Right lobe of liver (tissue), 6 donors: ENCODE measurements at regions not wholly inside any gene's neighbourhood (a gene's known extent, or its start where the extent isn't known, plus 50 kb on each side); places are given as distances from the start of the nearest gene placed in this dataset.

Experiments
- ATAC-seq, 4 donors: fragments of 200-7000 bp; cut with Tn5 transposase; one replicate each; pipeline ENCODE4 v1.9.1; 2020; ENCODE audit warnings: mild to moderate bottlenecking in 4 of 4, moderate library complexity in 4 of 4
- DNase-seq, 3 donors: peaks; one replicate each; pipeline ENCODE4 v3.0.0-alpha.2; 2020
- H3K27ac ChIP-seq, 3 donors: fragments of 200-600 bp; one replicate each; pipeline ENCODE4 v1.8.0; 2022
- H3K27me3 ChIP-seq, 2 donors: fragments of 200-600 bp; one replicate each; pipeline ENCODE4 v1.8.0; 2022
- H3K36me3 ChIP-seq, 4 donors: fragments of 200-600 bp; sonication (generic) in 1 of 4; one replicate each; pipeline versions ENCODE4 v1.5.1 to v1.8.0; 2017 to 2022; ENCODE audit warnings: control low read depth in 1 of 4
- H3K4me1 ChIP-seq, 4 donors: fragments of 200-600 bp; sonication (generic) in 1 of 4; one replicate each; pipeline versions ENCODE4 v1.5.1 to v1.8.0; 2017 to 2022; ENCODE audit warnings: control low read depth in 1 of 4
- H3K4me3 ChIP-seq, 3 donors: fragments of 200-600 bp; one replicate each; pipeline ENCODE4 v1.8.0; 2022
- H3K9me3 ChIP-seq, 4 donors: fragments of 200-600 bp; sonication (generic) in 1 of 4; one replicate each; pipeline versions ENCODE4 v1.5.1 to v1.8.0; 2017 to 2022; ENCODE audit warnings: control low read depth in 1 of 4
- POLR2A ChIP-seq: fragments of 450-650 bp; IDR thresholded peaks from one replicate; pipeline ENCODE4 v1.6.1; 2017; ENCODE audit warnings: antibody characterized with exemption, mild to moderate bottlenecking
- WGBS: methylation state at CpG from one replicate; pipeline ENCODE4 v1.1.6; 2018; ENCODE audit warnings: low coverage, low lambda C conversion rate; ENCODE audit not compliant: insufficient coverage; ENCODE audit errors: missing lambda C conversion rate; 5-methylcytosine and 5-hydroxymethylcytosine counted together
- intact Hi-C, 2 donors: fragments of 100-400 bp; cut with DNase I; formaldehyde crosslinking; loops; one replicate each; pipeline versions ENCODE4 v1.11.2 to v1.14.1; 2022
- TF ChIP-seq, protein P1 (sequence below), 4 donors: fragments of 200-600 bp in 3 of 4; fragments of 450-650 bp in 1 of 4; IDR thresholded peaks; one replicate each; pipeline versions ENCODE4 v1.5.1 to v1.8.0; 2016 to 2022; ENCODE audit warnings: antibody characterized with exemption in 4 of 4, mild to moderate bottlenecking in 2 of 4
- donor health status: DM: no; HTN: yes; CAD: no.
- donor health status: DM: no; HTN: no; CAD: no.
- donor health status: DM: no; HTN: no; CAD: no.
- donor health status: DM: no; HTN: yes; CAD: no.
- donor health status: DM: no; HTN: yes; CAD: no.

DNA sequence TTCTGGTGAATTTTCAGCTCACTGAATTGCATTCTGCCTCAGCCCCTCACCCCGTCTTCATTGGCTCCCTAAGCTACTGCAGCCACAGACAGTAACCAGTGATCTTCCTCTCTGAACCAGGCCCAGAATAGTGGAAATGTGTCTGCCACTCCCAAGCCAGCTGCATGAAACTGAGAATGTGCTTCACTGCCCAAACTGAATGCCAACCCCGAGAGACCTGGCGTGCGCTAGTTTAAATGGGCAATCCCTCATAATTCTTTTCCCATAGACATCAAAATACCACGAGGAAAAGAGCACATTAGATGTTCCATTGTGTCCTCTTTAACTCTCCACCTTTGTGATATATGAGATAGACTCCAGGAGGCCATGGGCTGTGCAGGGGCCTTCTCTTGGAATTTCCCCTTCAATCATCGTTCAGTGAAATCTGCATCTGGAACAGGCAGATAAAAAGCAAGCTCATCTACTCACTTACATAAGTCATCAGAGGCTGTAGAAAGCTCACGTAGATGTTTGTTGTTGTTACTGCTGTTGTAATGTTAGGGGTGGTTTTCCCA lies 320.2 kb downstream of the NFIB start:
- Histone ChIP-seq H3K4me3 (no peak overlapping the region), H3K9me3 (no peaks in the 10 kb centered on the region), H3K27me3 (no peaks in the 10 kb centered on the region), H3K27ac (no peak overlapping the region), H3K4me1 (no peaks in the 10 kb centered on the region), H3K36me3 (no peaks in the 10 kb centered on the region)
- ATAC-seq (no peak), DNase-seq (no peak)
- intact Hi-C loops, result no loop called here
- no peak for TF ChIP-seq POLR2A
- TF ChIP-seq, protein P1, sequence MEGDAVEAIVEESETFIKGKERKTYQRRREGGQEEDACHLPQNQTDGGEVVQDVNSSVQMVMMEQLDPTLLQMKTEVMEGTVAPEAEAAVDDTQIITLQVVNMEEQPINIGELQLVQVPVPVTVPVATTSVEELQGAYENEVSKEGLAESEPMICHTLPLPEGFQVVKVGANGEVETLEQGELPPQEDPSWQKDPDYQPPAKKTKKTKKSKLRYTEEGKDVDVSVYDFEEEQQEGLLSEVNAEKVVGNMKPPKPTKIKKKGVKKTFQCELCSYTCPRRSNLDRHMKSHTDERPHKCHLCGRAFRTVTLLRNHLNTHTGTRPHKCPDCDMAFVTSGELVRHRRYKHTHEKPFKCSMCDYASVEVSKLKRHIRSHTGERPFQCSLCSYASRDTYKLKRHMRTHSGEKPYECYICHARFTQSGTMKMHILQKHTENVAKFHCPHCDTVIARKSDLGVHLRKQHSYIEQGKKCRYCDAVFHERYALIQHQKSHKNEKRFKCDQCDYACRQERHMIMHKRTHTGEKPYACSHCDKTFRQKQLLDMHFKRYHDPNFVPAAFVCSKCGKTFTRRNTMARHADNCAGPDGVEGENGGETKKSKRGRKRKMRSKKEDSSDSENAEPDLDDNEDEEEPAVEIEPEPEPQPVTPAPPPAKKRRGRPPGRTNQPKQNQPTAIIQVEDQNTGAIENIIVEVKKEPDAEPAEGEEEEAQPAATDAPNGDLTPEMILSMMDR (IDR thresholded peaks at IDR 0.05), result no peak
- 61% methylated on average over 7 of the region's 7 CpGs for WGBS

DNA sequence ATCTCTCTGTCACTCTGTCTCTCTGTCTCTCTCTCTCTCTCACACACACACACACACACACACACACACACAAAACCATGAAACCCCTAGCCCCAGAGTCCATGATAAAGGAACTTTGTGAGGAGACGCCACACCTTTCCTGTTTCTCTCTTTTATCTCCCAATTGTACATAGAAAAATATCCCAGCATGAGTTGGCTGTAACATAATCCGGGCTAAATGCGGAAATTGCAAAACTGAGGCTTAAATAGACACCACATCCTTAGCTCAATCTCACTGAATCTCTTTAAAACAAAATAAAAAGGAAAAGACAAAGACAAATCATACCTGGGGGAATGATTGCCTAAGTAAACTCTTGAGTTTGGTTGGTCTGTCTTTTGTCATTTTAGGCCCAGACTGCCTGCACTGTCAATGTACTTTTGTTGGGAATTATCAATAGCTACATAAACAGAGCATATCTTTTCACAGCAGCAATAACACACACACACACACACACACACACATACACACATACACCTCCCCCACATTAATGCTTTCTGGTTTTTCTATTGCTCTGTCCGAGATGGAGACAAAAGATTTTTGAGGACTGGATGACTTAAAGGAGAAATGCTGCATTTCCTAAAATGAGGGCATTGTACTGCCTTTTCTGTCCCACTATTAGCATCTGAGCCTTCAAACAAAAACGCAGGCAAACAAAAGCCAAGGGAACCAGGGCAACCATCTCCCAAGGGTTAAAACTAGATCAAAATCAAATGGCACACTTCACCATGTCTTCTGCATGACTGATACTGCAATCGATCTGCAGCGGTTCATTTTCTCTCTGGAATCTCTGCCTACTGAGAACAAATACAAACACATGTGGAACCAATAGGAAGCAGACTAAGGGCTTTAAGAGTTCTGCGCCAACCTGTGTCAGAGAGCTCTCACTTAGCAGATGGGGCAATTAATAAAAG lies 321.5 kb downstream of the NFIB start:
- TF ChIP-seq POLR2A, result no peak
- TF ChIP-seq, protein P1 (IDR thresholded peaks at IDR 0.05), result no peak
- H3K4me3 ChIP-seq, result no peak overlapping the region
- no peaks in the 10 kb centered on the region for H3K27me3 ChIP-seq
- H3K27ac ChIP-seq, result no peak overlapping the region
- no peaks in the 10 kb centered on the region for H3K4me1 ChIP-seq
- no peak for DNase-seq
- no peaks in the 10 kb centered on the region for H3K36me3 ChIP-seq
- no peaks in the 10 kb centered on the region for H3K9me3 ChIP-seq
- intact Hi-C loops, result no loop called here
- WGBS, result 72% methylated on average over 8 of the region's 8 CpGs
- no peak for ATAC-seq

DNA sequence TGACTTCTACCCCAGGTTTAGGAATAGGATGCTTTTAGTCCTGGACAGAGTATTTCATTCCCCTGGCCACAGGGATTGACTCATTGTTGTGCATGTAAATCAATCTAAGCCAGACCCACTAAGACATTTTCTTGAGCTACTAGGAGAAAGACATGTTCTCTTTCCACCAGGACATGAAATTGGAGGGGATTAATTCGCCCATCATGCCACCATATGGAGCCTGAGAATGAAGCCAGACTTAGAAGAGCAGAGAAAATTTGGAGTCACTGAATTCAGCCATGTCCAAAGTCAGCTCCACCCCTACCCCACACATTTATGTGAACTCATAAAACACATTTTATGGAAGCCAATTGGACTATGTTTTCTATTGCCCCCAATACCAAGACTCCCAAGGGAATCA lies 322.5 kb downstream of the NFIB start:
- 60% methylated on average over 1 of the region's 1 CpG for WGBS
- no peak for ATAC-seq

DNA sequence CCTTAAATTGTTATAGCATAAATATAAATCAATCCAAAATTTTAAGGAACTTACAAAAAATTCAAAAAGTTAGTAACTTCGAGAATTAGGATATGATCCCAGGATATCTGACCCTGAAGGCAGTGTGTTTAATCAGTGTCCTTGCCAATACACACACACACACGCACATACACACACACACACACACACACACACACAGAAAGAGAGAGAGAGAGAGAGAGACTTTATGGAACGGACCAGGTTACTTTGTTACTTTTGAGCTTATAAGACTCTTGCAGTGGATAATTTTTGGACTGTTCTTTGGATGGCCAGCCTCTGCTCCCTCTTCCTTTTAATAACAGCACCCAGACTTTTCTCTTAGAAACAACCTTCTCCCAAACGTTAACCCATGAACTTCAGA lies 322.9 kb downstream of the NFIB start:
- WGBS, result 40% methylated on average over 3 of the region's 4 CpGs
- no peaks in the 10 kb centered on the region for H3K27me3 ChIP-seq
- intact Hi-C loops, result no loop called here
- H3K4me1 ChIP-seq, result no peaks in the 10 kb centered on the region
- H3K9me3 ChIP-seq, result no peaks in the 10 kb centered on the region
- TF ChIP-seq, protein P1 (IDR thresholded peaks at IDR 0.05), result no peak
- TF ChIP-seq POLR2A, result no peak
- no peak overlapping the region for H3K27ac ChIP-seq
- no peak for DNase-seq
- no peak for ATAC-seq
- no peaks in the 10 kb centered on the region for H3K36me3 ChIP-seq
- no peak overlapping the region for H3K4me3 ChIP-seq

More for the DNA sequence above, 322.5 kb downstream of the NFIB start:
- no peak for DNase-seq
- no peaks in the 10 kb centered on the region for H3K36me3 ChIP-seq
- no peak overlapping the region for H3K27ac ChIP-seq
- intact Hi-C loops, result no loop called here
- no peaks in the 10 kb centered on the region for H3K27me3 ChIP-seq
- no peak overlapping the region for H3K4me3 ChIP-seq
- H3K4me1 ChIP-seq, result no peaks in the 10 kb centered on the region
- H3K9me3 ChIP-seq, result no peaks in the 10 kb centered on the region
- TF ChIP-seq, protein P1 (IDR thresholded peaks at IDR 0.05), result no peak
- no peak for TF ChIP-seq POLR2A
